GM18505 (cell line): ENCODE measurements at regions not wholly inside any gene's neighbourhood (a gene's known extent, or its start where the extent isn't known, plus 50 kb on each side); places are given as distances from the start of the nearest gene placed in this dataset.

Experiments used
- ATAC-seq: cut with Tn5 transposase; IDR thresholded peaks from one replicate; pipeline ENCODE4 v1.9.1; 2021; ENCODE audit not compliant: unreplicated experiment
- POLR2A ChIP-seq: IDR thresholded peaks from 4 replicates; pipeline ENCODE4 v1.6.1; 2011; ENCODE audit warnings: borderline replicate concordance; ENCODE audit not compliant: insufficient read depth, insufficient read length; ENCODE audit errors: extremely low read depth

DNA sequence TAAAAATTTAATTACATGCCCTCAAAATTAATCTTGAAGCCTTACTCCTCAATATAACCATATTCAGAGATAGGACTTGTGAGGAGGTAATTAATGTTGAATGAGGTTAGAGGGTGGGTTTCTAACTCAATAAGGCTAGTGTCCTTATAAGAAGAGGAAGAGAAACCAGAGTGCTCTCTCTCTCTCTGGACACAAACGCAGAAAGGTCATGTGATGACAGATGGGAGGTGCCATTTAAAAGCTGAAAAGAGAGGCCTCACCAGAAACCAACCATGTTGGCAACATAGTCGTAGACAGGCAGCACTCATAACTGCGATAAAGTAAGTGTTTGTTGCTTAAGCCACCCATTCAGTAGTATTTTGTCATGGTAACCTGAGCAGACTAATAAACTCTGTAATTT is 378.5 kb upstream of the LMO3 start:
- no peak for ATAC-seq
- TF ChIP-seq POLR2A: no peak

DNA sequence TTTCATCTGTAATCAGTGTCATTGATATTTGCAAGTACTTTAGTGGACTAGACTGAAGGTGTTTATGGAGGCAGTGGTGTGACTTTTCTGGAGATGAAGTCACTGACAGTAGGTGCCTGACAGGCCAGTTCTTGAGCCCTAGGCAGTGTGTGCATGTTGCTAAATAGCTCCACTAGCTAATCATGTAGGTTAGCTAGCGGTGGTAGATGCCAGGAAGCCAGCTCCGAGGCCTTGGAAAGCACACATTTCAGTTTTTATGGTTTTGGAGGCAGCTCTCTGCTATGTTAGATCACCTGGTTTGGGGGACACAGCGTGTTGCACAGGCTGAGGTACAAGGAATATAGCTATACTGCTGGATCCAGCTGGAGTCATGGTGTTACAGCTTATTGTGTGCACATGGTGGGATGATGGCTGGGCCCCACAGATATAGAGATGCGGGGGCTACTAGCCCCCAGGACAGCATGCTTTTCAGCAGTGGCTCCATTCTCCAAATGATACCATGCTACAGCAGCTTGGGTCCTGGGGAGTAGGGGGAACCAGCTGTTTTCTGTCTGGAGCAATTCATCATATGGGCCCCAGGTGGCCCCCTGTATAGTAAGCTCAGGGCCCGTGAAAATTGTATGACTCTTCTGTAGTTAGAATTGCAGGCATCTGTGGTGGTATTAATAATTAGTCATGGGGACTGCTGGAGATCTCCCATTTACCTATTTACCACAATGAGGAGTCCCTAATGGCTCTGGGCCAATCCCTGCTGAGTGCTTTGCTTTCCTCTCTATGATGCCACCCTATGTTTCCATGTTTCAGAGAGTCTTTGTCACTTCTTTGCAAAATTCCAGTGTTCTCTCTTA is 367.2 kb upstream of the LMO3 start:
- ATAC-seq: no peak
- TF ChIP-seq POLR2A: no peak

DNA sequence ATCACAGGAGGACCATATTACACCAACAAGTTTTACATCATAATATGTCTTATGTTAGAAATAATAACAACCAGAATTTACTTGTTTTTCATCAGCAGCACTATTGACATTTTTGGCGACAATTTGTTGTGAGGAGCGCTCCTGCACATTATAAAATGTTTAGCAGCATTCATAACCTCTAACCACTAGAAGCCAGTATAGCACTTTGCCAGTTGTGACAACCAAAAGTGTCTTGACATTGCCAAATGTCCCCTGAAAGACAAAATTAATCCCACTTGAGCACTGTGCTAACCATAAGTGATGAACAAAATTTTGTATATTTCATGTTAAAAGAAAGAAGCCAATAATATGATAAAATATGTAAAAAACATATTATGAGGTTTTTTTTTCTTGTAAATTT is 356.9 kb upstream of the LMO3 start:
- no peak for TF ChIP-seq POLR2A
- ATAC-seq: no peak

DNA sequence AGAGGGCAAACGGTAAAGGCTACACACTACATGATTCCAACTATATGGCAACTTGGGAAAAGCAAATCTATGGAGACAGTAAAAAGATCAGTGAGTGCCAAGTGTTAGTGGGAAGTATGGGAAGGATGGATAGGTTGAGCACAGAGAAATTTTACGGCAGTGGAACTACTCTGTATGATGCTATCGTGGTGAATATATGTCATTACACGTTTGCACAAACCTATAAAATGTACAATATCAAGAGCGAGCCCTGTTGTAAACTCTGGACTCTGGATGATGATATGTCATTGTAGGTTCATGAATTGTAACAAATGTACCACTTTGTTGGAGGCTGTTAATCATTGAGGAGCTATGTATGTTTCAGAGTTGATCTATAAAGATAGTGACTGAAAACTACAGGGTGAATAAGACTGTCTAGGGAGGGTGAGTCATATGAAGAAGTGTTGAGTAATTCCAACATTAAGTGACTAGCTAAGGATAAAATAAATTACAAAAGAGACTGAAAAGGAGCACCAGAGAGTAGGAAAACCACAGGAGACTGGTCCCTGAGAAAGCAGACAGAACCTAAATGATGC is 349.2 kb upstream of the LMO3 start:
- no peak for ATAC-seq
- no peak for TF ChIP-seq POLR2A

DNA sequence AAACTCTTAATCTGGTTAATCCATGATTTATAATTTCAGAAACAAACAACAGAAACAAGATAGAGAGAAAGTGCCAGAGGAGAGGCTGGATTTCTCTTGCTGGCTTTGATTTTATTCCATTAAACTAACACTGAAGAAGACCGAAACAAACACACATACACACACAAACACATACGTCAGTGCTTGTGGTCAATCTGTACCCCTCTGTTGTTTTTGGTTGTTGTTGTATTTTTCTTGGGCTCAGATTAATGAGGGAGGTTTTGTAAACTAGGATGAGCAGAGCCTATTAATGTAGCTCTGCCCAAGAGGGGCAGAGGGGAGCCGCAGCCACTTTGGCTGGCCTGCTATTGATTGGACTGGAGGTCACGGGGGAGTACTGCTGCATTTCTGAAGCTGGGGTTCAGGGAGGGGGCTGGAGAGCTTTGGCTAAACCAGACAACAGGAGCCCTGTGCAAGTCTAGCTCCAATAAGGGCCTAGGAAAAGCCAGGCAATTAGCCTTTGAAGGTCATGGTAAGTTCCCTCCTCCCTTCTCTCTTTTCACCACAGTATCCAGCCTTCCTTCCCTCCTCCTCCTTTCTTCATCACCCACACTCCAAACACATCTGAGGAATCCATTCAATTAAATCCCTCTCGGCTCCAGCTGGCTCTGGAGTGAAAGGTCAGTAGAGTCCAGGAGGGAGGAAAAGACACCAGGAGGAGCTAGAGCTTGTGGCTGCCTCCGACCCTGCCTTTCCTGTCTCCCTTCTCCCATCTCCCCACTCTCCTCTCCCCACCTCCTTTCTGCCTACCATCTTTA is 344.1 kb upstream of the LMO3 start:
- ATAC-seq: no peak
- TF ChIP-seq POLR2A: no peak

DNA sequence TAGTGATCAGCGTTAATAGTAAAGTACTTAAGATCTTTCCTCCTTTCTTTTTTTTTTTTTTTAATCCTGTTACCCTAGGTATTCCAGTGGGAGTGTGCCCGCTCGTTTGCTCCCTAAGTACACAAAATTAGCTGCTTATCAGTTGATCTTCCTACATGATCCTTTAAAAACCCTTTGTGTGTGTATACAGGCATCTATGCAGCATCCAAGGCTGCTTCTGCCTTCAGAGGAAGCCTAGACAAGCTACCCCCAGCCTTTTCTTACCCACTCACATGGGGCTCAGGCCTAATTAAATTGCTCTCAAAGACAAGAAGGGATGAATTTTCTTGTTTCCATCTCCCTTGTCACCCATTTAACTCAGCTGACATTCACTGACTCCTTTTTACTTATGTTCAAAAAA is 343.4 kb upstream of the LMO3 start:
- no peak for TF ChIP-seq POLR2A
- ATAC-seq: no peak

DNA sequence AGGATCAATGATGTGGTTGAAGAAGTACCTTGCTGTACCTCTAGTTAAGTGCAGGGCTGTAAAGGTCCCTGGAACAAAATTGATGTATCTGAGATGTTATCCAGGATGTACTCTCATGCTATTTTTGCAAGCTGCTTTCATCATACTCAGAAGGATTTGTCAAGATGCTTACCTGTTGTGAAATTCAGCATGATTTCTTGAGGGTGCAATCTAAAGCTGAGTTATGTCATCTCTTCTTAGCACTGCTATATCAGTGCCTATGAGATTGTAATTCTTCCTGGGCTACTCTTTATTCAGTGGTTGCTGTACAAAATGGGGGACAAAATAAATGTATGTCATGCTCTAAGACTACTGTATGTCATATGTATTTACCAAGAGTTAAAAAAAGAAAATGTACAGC is 340.7 kb upstream of the LMO3 start:
- no peak for TF ChIP-seq POLR2A

DNA sequence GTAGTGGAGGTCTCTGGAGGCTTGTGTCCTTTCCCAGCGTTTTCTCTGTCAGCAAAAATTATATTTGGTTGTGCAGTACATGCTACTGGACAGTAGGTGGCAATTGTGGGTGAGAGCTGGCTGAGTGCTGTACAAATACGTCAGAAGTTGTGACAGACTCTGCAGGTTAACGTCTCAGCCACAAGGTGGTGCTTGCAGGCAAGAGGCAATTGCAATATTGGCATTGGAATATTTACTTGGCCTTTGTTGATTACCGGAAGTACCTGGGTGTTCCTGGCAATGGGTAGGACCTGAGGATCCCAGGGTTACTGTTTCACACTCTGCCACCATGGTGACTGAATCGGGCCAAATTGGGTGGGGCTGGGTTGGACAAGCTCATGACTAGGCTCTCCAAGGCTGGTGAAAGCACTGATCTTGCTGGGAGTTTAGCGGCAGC is 333.9 kb upstream of the LMO3 start:
- no peak for TF ChIP-seq POLR2A
- peak; percentile 100 for ATAC-seq

More for the DNA sequence above, 340.7 kb upstream of the LMO3 start:
- no peak for ATAC-seq

DNA sequence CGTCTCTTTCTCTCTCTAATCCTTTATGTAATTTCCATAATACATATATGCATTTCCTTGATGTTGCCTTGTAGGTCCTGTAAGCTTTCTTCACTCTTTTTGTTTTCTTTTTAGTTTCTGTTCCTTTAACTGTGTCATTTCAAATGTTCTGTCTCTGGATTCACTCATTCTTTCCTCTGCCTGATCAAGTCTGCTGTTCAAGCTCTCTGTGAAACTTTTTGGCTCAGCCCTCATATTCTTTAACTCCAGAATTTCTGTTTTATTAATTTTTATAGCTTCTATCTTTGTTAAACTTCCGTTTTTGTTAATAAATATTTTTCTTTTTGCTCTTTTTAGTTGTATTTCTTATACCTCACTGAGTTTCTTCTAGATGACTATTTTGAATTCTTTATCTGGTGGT is 321.3 kb upstream of the LMO3 start:
- no peak for ATAC-seq
- no peak for TF ChIP-seq POLR2A

DNA sequence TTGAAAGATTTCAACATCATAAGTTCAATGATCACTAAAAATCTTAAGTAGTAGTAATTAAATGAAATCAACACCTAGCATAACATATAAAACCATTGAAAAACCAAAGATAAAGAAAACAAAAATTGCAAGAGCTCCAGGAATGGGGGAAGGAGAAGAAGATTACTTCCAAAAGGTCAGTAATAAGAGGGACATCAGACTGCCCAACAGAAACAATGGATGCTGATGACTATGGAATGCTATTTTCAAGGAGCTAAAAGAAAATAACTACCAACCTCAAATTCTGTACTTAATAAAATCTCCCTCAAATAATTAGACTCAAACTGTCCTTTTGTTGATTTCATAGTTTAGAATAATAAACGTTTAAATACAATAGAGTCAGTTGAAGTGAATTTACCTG is 314.5 kb upstream of the LMO3 start:
- no peak for ATAC-seq
- TF ChIP-seq POLR2A: no peak

DNA sequence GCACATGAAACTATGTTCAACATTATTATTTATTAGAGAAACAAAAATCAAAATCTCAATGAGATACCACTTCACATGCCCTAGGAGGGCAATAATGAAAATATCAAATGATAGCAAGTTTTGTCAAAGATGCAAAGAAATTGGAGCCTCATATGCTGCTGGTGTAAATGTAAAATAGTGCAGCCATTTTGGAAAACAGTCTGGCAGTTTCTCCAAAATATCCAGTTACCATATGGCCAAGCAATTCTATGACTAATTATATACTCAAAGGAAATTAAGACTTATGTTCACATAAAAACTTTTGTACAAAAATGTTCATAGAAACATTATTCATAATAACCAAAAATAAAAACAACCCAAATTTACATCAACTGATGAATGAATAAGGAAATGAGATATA is 313.6 kb upstream of the LMO3 start:
- ATAC-seq: no peak
- TF ChIP-seq POLR2A: no peak

DNA sequence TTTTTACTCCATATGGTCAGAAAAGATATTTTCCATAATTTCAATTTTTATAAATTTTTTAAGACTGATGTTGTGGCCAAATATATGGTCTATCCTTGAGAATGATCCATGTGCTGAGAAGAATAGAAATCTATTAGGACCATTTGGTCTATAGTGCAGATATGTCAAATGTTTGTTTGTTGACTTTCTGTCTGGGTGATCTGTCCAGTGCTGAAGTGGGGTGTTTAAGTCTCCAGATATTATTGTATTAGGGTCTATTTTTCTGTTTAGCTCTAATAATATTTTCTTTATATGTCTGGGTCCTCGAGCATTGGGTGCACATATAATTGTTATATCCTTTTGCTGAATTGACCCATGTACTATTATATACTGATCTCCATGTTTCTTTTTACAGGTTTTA is 308.9 kb upstream of the LMO3 start:
- ATAC-seq: no peak
- TF ChIP-seq POLR2A: no peak

DNA sequence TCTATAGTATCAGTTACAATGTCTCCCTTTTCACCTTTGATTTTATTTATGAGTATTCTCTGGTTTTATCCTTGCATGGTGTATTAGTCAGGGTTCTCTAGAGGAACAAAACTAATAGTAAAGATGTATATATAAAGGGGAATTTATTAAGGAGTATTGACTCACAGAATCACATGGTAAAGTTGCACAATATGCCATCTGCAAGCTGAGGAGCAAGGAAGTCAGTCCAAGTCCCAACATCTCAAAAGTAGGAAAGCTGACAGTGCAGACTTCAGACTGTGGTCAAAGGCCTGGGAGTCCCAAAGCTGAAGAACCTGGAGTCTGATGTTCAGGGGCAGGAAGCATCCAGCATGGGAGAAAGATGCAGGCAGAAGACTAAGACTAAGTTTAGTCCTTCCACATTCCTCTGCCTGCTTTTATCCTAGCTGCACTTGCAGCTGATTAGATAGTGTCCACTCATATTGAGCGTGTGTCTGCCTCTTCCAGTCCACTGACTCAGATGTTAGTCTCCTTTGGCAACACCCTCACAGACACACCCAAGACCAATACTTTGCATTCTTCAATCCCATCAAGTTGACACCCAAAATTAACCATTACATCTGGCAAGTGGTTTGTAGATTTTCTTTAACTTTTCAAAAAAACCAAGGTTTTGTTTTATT is 308.0 kb upstream of the LMO3 start:
- no peak for TF ChIP-seq POLR2A

More for the DNA sequence above, 308.0 kb upstream of the LMO3 start:
- ATAC-seq: no peak
